22Rv1 (cell line): ENCODE measurements at regions not wholly inside any gene's neighbourhood (a gene's known extent, or its start where the extent isn't known, plus 50 kb on each side); places are given as distances from the start of the nearest gene placed in this dataset.

Experiments used
- H3K27ac ChIP-seq: fragments of 450-650 bp; 2 replicates; pipeline ENCODE4 v1.5.1; 2017
- ZFX ChIP-seq: fragments of 450-650 bp; IDR thresholded peaks from 2 replicates; pipeline ENCODE4 v1.6.1; 2017; ENCODE audit warnings: antibody characterized with exemption, borderline replicate concordance
- TF ChIP-seq, protein P1 (sequence below): fragments of 450-650 bp; IDR thresholded peaks from 2 replicates; pipeline ENCODE4 v1.5.1; 2017; ENCODE audit warnings: mild to moderate bottlenecking

GRCh38 chr16:66294507-66294906 is 72.0 kb upstream of the CDH5 start:
- no peak for TF ChIP-seq ZFX
- TF ChIP-seq, protein P1, sequence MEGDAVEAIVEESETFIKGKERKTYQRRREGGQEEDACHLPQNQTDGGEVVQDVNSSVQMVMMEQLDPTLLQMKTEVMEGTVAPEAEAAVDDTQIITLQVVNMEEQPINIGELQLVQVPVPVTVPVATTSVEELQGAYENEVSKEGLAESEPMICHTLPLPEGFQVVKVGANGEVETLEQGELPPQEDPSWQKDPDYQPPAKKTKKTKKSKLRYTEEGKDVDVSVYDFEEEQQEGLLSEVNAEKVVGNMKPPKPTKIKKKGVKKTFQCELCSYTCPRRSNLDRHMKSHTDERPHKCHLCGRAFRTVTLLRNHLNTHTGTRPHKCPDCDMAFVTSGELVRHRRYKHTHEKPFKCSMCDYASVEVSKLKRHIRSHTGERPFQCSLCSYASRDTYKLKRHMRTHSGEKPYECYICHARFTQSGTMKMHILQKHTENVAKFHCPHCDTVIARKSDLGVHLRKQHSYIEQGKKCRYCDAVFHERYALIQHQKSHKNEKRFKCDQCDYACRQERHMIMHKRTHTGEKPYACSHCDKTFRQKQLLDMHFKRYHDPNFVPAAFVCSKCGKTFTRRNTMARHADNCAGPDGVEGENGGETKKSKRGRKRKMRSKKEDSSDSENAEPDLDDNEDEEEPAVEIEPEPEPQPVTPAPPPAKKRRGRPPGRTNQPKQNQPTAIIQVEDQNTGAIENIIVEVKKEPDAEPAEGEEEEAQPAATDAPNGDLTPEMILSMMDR: no peak
- no peak overlapping the region for H3K27ac ChIP-seq

GRCh38 chr16:66293932-66294331 is 72.6 kb upstream of the CDH5 start:
- TF ChIP-seq, protein P1: no peak
- no peak for TF ChIP-seq ZFX
- no peak overlapping the region for H3K27ac ChIP-seq

GRCh38 chr16:66293207-66293735 is 73.2 kb upstream of the CDH5 start:
- TF ChIP-seq ZFX: no peak
- TF ChIP-seq, protein P1: no peak

GRCh38 chr16:66292241-66292935 is 74.1 kb upstream of the CDH5 start:
- TF ChIP-seq, protein P1: no peak
- TF ChIP-seq ZFX: no peak

More at GRCh38 chr16:66293207-66293735, 73.2 kb upstream of the CDH5 start:
- no peak overlapping the region for H3K27ac ChIP-seq

GRCh38 chr16:66291833-66292232 is 74.7 kb upstream of the CDH5 start:
- TF ChIP-seq, protein P1: no peak
- no peak for TF ChIP-seq ZFX

More at GRCh38 chr16:66292241-66292935, 74.1 kb upstream of the CDH5 start:
- H3K27ac ChIP-seq: no peak overlapping the region

GRCh38 chr16:66290431-66290830 is 76.1 kb upstream of the CDH5 start:
- no peak overlapping the region for H3K27ac ChIP-seq
- TF ChIP-seq, protein P1: no peak
- TF ChIP-seq ZFX: no peak

More at GRCh38 chr16:66291833-66292232, 74.7 kb upstream of the CDH5 start:
- H3K27ac ChIP-seq: no peak overlapping the region

DNA sequence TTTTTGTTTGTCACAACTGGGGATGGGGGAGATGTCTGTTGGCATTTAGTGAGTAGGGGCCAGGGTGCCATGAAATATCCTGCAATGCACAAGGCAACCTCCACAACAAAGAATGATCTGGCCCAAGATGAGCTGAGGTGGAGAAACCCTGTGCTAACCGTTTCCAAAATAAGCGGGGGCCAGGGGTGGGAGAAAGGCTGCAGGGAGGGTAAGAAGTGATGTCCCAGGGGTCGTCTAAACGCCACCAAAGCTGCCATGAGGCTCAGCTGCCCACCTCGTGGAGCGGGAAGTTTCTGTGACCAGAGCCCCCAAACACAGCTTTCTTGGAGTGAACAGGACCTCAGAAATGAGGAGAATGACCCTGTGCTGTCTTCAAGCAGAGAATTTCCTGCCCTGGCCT is 76.5 kb upstream of the CDH5 start:
- no peak for TF ChIP-seq ZFX
- TF ChIP-seq, protein P1: no peak
- H3K27ac ChIP-seq: no peak overlapping the region
